GM10266 (cell line): ENCODE measurements at regions not wholly inside any gene's neighbourhood (a gene's known extent, or its start where the extent isn't known, plus 50 kb on each side); places are given as distances from the start of the nearest gene placed in this dataset.

Experiments used
- DNase-seq: peaks from one replicate; pipeline ENCODE4 v3.0.0; 2012; ENCODE audit errors: extremely low spot score
- CTCF ChIP-seq: IDR thresholded peaks from 2 replicates; pipeline ENCODE4 v1.5.1; 2012; ENCODE audit warnings: mild to moderate bottlenecking, low read depth; ENCODE audit not compliant: control insufficient read depth, insufficient read depth; ENCODE audit errors: missing control alignments

GRCh38 chr22:34845391-34845790, 220.6 kb upstream of the ISX start:
- no peak for DNase-seq
- TF ChIP-seq CTCF = no peak

- no peak for TF ChIP-seq CTCF
- DNase-seq = no peak
Measured at GRCh38 chr22:34847072-34847471, 218.9 kb upstream of the ISX start.

- DNase-seq = no peak
- TF ChIP-seq CTCF = no peak
Measured at GRCh38 chr22:34849965-34850364, 216.0 kb upstream of the ISX start.

GRCh38 chr22:34851918-34852662, 213.9 kb upstream of the ISX start:
- no peak for DNase-seq
- TF ChIP-seq CTCF = no peak

- DNase-seq = no peak
- TF ChIP-seq CTCF = no peak
Measured at GRCh38 chr22:34855471-34855870, 210.5 kb upstream of the ISX start.

GRCh38 chr22:34858066-34858465, 207.9 kb upstream of the ISX start:
- DNase-seq = no peak
- no peak for TF ChIP-seq CTCF

- no peak for DNase-seq
- no peak for TF ChIP-seq CTCF
Measured at GRCh38 chr22:34861787-34862186, 204.2 kb upstream of the ISX start.
